Vagina (tissue), 2 donors: ENCODE measurements at regions not wholly inside any gene's neighbourhood (a gene's known extent, or its start where the extent isn't known, plus 50 kb on each side); places are given as distances from the start of the nearest gene placed in this dataset.

Source experiments
- DNase-seq, 2 donors: peaks; one replicate each; pipeline ENCODE4 v3.0.0-alpha.2; 2017; ENCODE audit errors: extremely low spot score in 2 of 2
- H3K27ac ChIP-seq: fragments of 200-600 bp; sonication (generic); one replicate; pipeline ENCODE4 v1.5.1; 2019
- H3K27me3 ChIP-seq: fragments of 200-600 bp; sonication (generic); one replicate; pipeline ENCODE4 v1.5.1; 2019
- H3K36me3 ChIP-seq, 2 donors: fragments of 200-600 bp; sonication (generic); one replicate each; pipeline ENCODE4 v1.5.1; 2017 to 2019
- H3K4me1 ChIP-seq: fragments of 200-600 bp; sonication (generic); one replicate; pipeline ENCODE4 v1.5.1; 2019
- H3K4me3 ChIP-seq, 2 donors: fragments of 200-600 bp; sonication (generic); 1 replicate in 1 of 2; 2 replicates in 1 of 2; pipeline ENCODE4 v1.5.1; 2016 to 2019
- H3K9me3 ChIP-seq: fragments of 200-600 bp; sonication (generic); one replicate; pipeline ENCODE4 v1.5.1; 2019
- POLR2A ChIP-seq, 2 donors: fragments of 450-650 bp; IDR thresholded peaks; one replicate each; pipeline ENCODE4 v1.6.1; 2017; ENCODE audit warnings: antibody characterized with exemption in 2 of 2, mild to moderate bottlenecking in 2 of 2, moderate library complexity in 2 of 2
- POLR2AphosphoS5 ChIP-seq, 2 donors: sonication (generic); formaldehyde crosslinking; IDR thresholded peaks; one replicate each; pipeline ENCODE4 v1.9.0; 2017; ENCODE audit warnings: antibody characterized with exemption in 2 of 2, mild to moderate bottlenecking in 2 of 2, low read depth in 1 of 2; ENCODE audit not compliant: insufficient read depth in 1 of 2
- intact Hi-C: fragments of 100-400 bp; cut with DNase I; formaldehyde crosslinking; loops from one replicate; pipeline ENCODE4 v1.15.1; 2023
- TF ChIP-seq, protein P1 (sequence below), 3 experiments: fragments of 450-650 bp in 2 of 3; fragments of 200-600 bp in 1 of 3; sonication (generic) in 1 of 3; IDR thresholded peaks; one replicate each; pipeline ENCODE4 v1.5.1; 2017 to 2019; ENCODE audit warnings: antibody characterized with exemption in 3 of 3, mild to moderate bottlenecking in 2 of 3, moderate library complexity in 2 of 3

DNA sequence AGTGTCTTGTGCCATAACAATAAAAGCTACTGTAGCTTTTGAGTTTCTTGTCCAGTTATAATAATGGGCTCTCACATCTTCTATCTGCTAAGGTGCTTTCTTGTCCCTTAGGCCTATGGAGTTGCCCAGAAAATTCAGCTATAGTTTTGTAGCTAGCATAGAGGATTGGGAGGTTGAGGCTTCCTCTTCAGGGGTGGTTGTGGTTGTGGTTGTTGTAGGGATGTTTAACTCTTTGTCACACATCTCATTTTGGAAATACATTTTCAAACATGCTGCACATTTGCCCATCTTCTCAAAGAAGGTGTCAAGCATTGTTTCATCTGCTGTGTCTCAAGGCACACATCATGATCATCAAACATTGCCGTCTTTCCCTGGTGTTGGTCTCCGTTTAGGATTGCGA lies 65.0 kb downstream of the ATXN3L start:
- no peaks in the 10 kb centered on the region for H3K36me3 ChIP-seq
- intact Hi-C loops: no loop called here
- H3K27me3 ChIP-seq: no peaks in the 10 kb centered on the region
- no peak overlapping the region for H3K27ac ChIP-seq
- H3K9me3 ChIP-seq: no peaks in the 10 kb centered on the region
- DNase-seq: no peak
- H3K4me3 ChIP-seq: no peak overlapping the region
- TF ChIP-seq POLR2AphosphoS5 (IDR thresholded peaks at IDR 0.05; ENCODE audit: insufficient read depth in 1 of 2, low read depth in 1 of 2) (no peak), POLR2A (IDR thresholded peaks at IDR 0.05) (no peak)
- TF ChIP-seq, protein P1, sequence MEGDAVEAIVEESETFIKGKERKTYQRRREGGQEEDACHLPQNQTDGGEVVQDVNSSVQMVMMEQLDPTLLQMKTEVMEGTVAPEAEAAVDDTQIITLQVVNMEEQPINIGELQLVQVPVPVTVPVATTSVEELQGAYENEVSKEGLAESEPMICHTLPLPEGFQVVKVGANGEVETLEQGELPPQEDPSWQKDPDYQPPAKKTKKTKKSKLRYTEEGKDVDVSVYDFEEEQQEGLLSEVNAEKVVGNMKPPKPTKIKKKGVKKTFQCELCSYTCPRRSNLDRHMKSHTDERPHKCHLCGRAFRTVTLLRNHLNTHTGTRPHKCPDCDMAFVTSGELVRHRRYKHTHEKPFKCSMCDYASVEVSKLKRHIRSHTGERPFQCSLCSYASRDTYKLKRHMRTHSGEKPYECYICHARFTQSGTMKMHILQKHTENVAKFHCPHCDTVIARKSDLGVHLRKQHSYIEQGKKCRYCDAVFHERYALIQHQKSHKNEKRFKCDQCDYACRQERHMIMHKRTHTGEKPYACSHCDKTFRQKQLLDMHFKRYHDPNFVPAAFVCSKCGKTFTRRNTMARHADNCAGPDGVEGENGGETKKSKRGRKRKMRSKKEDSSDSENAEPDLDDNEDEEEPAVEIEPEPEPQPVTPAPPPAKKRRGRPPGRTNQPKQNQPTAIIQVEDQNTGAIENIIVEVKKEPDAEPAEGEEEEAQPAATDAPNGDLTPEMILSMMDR (IDR thresholded peaks at IDR 0.05): no peak
- no peaks in the 10 kb centered on the region for H3K4me1 ChIP-seq

DNA sequence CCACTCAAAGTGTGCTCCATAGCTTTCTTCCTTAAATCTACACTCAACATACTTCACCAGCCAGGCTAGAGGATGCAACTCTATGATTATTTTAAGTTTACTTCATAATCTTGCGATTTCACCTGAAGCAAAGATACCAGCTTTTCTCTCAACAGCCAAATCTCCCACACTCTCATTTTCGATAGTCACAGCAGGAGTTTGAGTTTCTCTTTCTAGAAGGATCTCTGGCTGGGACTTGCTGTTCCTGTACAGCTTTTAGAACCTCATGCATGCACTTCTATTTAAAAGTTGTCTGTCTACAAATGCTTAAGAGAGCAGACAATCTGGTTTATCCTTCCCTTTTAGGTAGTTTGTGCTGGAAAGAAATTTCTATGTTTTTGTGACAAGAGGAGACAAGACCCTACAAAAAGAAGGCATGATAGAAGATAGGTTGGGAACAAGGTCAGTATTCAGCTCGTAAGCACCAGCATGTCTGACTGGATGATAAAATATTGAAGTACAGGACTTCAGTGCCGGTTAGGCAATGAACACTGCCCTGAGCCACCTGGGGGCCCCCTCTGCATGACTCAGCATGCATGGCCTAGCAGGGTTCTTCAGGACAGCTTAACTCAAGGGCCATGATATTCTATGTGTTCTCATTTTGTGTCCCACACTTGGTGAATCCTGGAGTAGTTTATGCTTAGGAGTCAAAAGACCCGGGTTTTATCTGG lies 65.6 kb downstream of the ATXN3L start:
- DNase-seq: no peak
- no peak overlapping the region for H3K27ac ChIP-seq
- no peaks in the 10 kb centered on the region for H3K27me3 ChIP-seq
- no peaks in the 10 kb centered on the region for H3K4me1 ChIP-seq
- H3K4me3 ChIP-seq: no peak overlapping the region
- no peaks in the 10 kb centered on the region for H3K9me3 ChIP-seq
- H3K36me3 ChIP-seq: no peaks in the 10 kb centered on the region
- intact Hi-C loops: no loop called here
- TF ChIP-seq POLR2AphosphoS5 (IDR thresholded peaks at IDR 0.05; ENCODE audit: insufficient read depth in 1 of 2, low read depth in 1 of 2): no peak
- no peak for TF ChIP-seq POLR2A (IDR thresholded peaks at IDR 0.05)
- TF ChIP-seq, protein P1 (IDR thresholded peaks at IDR 0.05): no peak

DNA sequence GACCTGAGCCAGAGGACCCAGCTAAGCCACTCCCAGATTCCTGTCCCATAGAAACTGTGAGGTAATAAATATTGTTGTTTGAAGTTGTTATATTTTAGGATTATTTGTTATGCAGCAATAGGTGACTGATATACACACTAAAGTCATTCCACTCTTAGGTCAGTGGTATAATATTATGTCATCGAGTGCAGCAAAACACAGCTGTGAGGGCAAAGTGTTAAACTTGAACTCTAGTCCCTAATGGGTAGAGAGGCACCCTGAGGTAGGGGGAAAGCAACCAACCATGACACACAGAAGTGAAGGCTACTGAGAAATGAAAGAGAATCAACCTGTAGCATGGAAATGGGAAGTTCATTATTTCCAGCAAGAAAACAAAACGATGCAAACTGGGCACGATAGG lies 66.6 kb downstream of the ATXN3L start:
- H3K9me3 ChIP-seq: no peaks in the 10 kb centered on the region
- no peak for TF ChIP-seq POLR2A (IDR thresholded peaks at IDR 0.05)
- TF ChIP-seq POLR2AphosphoS5 (IDR thresholded peaks at IDR 0.05; ENCODE audit: insufficient read depth in 1 of 2, low read depth in 1 of 2): no peak
- TF ChIP-seq, protein P1 (IDR thresholded peaks at IDR 0.05): no peak
- no peak overlapping the region for H3K4me3 ChIP-seq
- H3K4me1 ChIP-seq: no peaks in the 10 kb centered on the region
- H3K36me3 ChIP-seq: no peaks in the 10 kb centered on the region
- no peak overlapping the region for H3K27ac ChIP-seq
- no peaks in the 10 kb centered on the region for H3K27me3 ChIP-seq
- DNase-seq: no peak
- intact Hi-C loops: no loop called here

DNA sequence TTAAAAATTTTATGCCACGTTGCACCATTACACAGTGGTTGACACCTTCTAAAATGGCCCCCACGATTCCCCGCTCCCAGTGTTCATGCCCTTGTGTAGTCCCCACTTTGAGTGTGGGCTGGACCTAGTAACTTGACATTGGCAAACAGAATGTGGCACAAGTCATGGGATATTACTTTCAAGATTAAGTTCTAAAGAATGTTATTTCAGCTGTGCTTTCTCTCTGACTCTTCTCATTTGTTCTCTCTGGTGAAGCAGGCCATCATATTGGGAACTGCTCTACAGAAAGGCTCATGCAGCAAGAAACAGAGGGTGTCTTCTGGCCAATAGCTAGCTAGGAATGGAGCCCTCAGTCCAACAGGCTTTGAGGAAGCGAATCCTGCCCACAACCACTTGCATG lies 67.1 kb downstream of the ATXN3L start:
- H3K9me3 ChIP-seq: no peaks in the 10 kb centered on the region
- no peak for DNase-seq
- H3K27me3 ChIP-seq: no peaks in the 10 kb centered on the region
- TF ChIP-seq POLR2AphosphoS5 (IDR thresholded peaks at IDR 0.05; ENCODE audit: insufficient read depth in 1 of 2, low read depth in 1 of 2): no peak
- TF ChIP-seq, protein P1 (IDR thresholded peaks at IDR 0.05): no peak
- TF ChIP-seq POLR2A (IDR thresholded peaks at IDR 0.05): no peak
- H3K4me3 ChIP-seq: no peak overlapping the region
- intact Hi-C loops: no loop called here
- H3K4me1 ChIP-seq: no peaks in the 10 kb centered on the region
- H3K36me3 ChIP-seq: no peaks in the 10 kb centered on the region
- H3K27ac ChIP-seq: no peak overlapping the region

DNA sequence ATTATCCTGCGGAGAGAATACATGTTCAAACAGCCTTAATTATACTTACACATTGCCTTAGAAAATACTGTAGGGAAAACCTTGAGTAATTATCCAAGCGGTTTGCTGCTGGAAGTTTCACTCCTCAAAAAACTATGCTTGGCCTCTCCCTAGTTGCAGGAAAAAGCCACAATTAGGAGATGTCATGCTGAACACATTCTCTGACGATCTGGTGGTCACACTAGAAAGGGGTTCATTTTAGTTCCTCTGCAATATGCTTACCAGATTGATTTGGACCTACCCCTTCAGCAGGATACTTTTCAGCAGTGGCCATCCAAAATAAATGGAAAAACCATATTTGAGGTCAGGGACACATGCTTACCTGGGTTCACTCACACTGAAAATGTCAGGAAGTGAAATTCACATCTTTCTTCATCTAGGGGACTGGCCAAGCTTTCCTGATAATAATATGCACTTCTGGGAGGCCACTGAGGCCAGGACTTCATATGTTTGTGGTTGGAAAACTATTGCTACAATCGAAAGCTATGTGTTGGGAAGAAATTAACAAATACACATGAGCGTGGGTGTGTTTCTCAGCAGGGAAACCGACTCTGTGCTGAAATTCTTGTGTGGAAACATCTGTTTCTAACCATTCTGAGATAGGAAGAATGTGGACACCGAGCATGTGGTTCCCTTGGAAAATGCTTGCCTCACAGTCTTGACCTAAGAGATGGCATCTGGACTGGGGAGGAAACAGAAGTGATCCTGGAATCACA lies 68.8 kb downstream of the ATXN3L start:
- intact Hi-C loops: no loop called here

More for the DNA sequence above, 68.8 kb downstream of the ATXN3L start:
- H3K27ac ChIP-seq: no peak overlapping the region
- no peaks in the 10 kb centered on the region for H3K9me3 ChIP-seq
- H3K4me1 ChIP-seq: no peaks in the 10 kb centered on the region
- no peak for TF ChIP-seq POLR2AphosphoS5 (IDR thresholded peaks at IDR 0.05; ENCODE audit: insufficient read depth in 1 of 2, low read depth in 1 of 2)
- TF ChIP-seq, protein P1 (IDR thresholded peaks at IDR 0.05): no peak
- TF ChIP-seq POLR2A (IDR thresholded peaks at IDR 0.05): no peak
- no peaks in the 10 kb centered on the region for H3K27me3 ChIP-seq
- H3K36me3 ChIP-seq: no peaks in the 10 kb centered on the region
- H3K4me3 ChIP-seq: no peak overlapping the region
- no peak for DNase-seq
